Neuronal stem cell (in vitro differentiated cells): ENCODE measurements at regions not wholly inside any gene's neighbourhood (a gene's known extent, or its start where the extent isn't known, plus 50 kb on each side); places are given as distances from the start of the nearest gene placed in this dataset.

ENCODE experiments used
- DNase-seq: peaks from one replicate; pipeline ENCODE4 v3.0.0-alpha.2; 2013; ENCODE audit warnings: low spot score
- H2AFZ ChIP-seq: one replicate; pipeline ENCODE4 v1.6.1; 2013; ENCODE audit warnings: mild to moderate bottlenecking, low read length, inconsistent platforms
- H2AK5ac ChIP-seq: 2 replicates; pipeline ENCODE4 v1.6.1; 2013; ENCODE audit warnings: low read depth, mild to moderate bottlenecking, inconsistent platforms, low read length, moderate library complexity, mixed read lengths
- H2BK120ac ChIP-seq: 2 replicates; pipeline ENCODE4 v1.6.1; 2013; ENCODE audit warnings: low read depth, mild to moderate bottlenecking, inconsistent platforms, low read length, moderate library complexity, mixed read lengths
- H2BK12ac ChIP-seq: one replicate; pipeline ENCODE4 v1.6.1; 2013; ENCODE audit warnings: low read length, inconsistent platforms
- H2BK15ac ChIP-seq: 2 replicates; pipeline ENCODE4 v1.6.1; 2013; ENCODE audit warnings: mild to moderate bottlenecking, low read length, inconsistent platforms, mixed read lengths
- H2BK5ac ChIP-seq: one replicate; pipeline ENCODE4 v1.6.1; 2013; ENCODE audit warnings: inconsistent platforms, mild to moderate bottlenecking, low read length, moderate library complexity
- H3K14ac ChIP-seq: one replicate; pipeline ENCODE4 v1.6.1; 2013; ENCODE audit warnings: low read length, inconsistent platforms
- H3K18ac ChIP-seq: 2 replicates; pipeline ENCODE4 v1.6.1; 2013; ENCODE audit warnings: low read length, inconsistent platforms
- H3K23ac ChIP-seq: 2 replicates; pipeline ENCODE4 v1.6.1; 2013; ENCODE audit warnings: low read depth, mild to moderate bottlenecking, mixed read lengths, low read length, inconsistent platforms; ENCODE audit not compliant: poor library complexity
- H3K27ac ChIP-seq: replicated peaks from 3 replicates; pipeline ENCODE4 v1.5.1; 2013; ENCODE audit warnings: low read length, inconsistent platforms
- H3K27me3 ChIP-seq, 3 experiments: 2 replicates each; pipeline ENCODE4 v1.6.1; 2013; ENCODE audit warnings: low read length in 3 of 3, mild to moderate bottlenecking in 2 of 3, inconsistent platforms in 1 of 3, low read depth in 1 of 3, mixed read lengths in 1 of 3, moderate library complexity in 1 of 3; ENCODE audit not compliant: control insufficient read depth in 3 of 3, insufficient read depth in 3 of 3
- H3K36me3 ChIP-seq, 2 donors: replicated peaks in 1 of 2; 2 replicates each; pipeline ENCODE4 v1.6.1; 2013; ENCODE audit warnings: low read length in 2 of 2; ENCODE audit not compliant: control insufficient read depth in 2 of 2, insufficient read depth in 2 of 2
- H3K4ac ChIP-seq: 2 replicates; pipeline ENCODE4 v1.6.1; 2013; ENCODE audit warnings: inconsistent platforms, mild to moderate bottlenecking, low read length, moderate library complexity
- H3K4me1 ChIP-seq, 2 donors: 1 replicate in 1 of 2; 2 replicates in 1 of 2; pipeline ENCODE4 v1.6.1; 2013; ENCODE audit warnings: low read length in 2 of 2, low read depth in 1 of 2; ENCODE audit not compliant: control insufficient read depth in 2 of 2, insufficient read depth in 1 of 2
- H3K4me2 ChIP-seq: one replicate; pipeline ENCODE4 v1.6.1; 2013; ENCODE audit warnings: mild to moderate bottlenecking, low read length, inconsistent platforms; ENCODE audit not compliant: insufficient read depth, poor library complexity, severe bottlenecking
- H3K4me3 ChIP-seq, 2 donors: 2 replicates each; pipeline ENCODE4 v1.5.1; 2013; ENCODE audit warnings: low read length in 2 of 2, mild to moderate bottlenecking in 2 of 2, inconsistent platforms in 1 of 2, moderate library complexity in 1 of 2
- H3K79me1 ChIP-seq: one replicate; pipeline ENCODE4 v1.6.1; 2013; ENCODE audit warnings: low read depth, mild to moderate bottlenecking, inconsistent platforms, low read length, moderate library complexity
- H3K9ac ChIP-seq: one replicate; pipeline ENCODE4 v1.6.1; 2013; ENCODE audit warnings: mild to moderate bottlenecking, low read depth, low read length, inconsistent platforms; ENCODE audit not compliant: poor library complexity
- H3K9me3 ChIP-seq, 2 donors: replicated peaks in 1 of 2; 2 replicates each; pipeline versions ENCODE3 to v1.6.1; 2013; ENCODE audit warnings: low read length in 2 of 2, mild to moderate bottlenecking in 2 of 2, inconsistent platforms in 1 of 2, low read depth in 1 of 2, mixed read lengths in 1 of 2, moderate library complexity in 1 of 2; ENCODE audit not compliant: control insufficient read depth in 2 of 2, insufficient read depth in 1 of 2
- H4K8ac ChIP-seq: one replicate; pipeline ENCODE4 v1.6.1; 2013; ENCODE audit warnings: low read depth, mild to moderate bottlenecking, inconsistent platforms, low read length, moderate library complexity
- H4K91ac ChIP-seq: one replicate; pipeline ENCODE4 v1.6.1; 2013; ENCODE audit warnings: low read length, low read depth, mild to moderate bottlenecking, inconsistent platforms; ENCODE audit not compliant: poor library complexity
- WGBS, 2 donors: extraction: QIAGEN DNeasy Blood & Tissue Kit; methylation state at CpG; one replicate each; pipeline ENCODE4 v1.1.7; 2013; ENCODE audit warnings: missing lambda C conversion rate in 2 of 2, mixed read lengths in 1 of 2; ENCODE audit not compliant: insufficient read length in 2 of 2, insufficient replicate concordance in 1 of 2; ENCODE audit errors: extremely low coverage in 2 of 2; 5-methylcytosine and 5-hydroxymethylcytosine counted together

- H4K91ac ChIP-seq, result no peak overlapping the region
- peaks cover 0 to 11% of the 10 kb centered on the region in 2 donors for H3K4me1 ChIP-seq
- no peak overlapping the region for H3K4me2 ChIP-seq
- no peaks in the 10 kb centered on the region for H3K36me3 ChIP-seq
- H3K14ac ChIP-seq, result no peak overlapping the region
- no peak overlapping the region for H4K8ac ChIP-seq
- no peak overlapping the region for H2BK5ac ChIP-seq
- no peak overlapping the region for H2BK12ac ChIP-seq
- no peak overlapping the region for H2AFZ ChIP-seq
- WGBS, 2 donors, result no CpG with 5 or more reads among the region's 4 CpGs
- no peak overlapping the region for H3K4me3 ChIP-seq
- no peak overlapping the region for H3K4ac ChIP-seq
- peaks cover 0 to 5% of the 10 kb centered on the region in 2 donors for H3K9me3 ChIP-seq
- H3K9ac ChIP-seq, result no peak overlapping the region
- H3K79me1 ChIP-seq, result no peaks in the 10 kb centered on the region
- peak overlapping the region; percentile 60 for H3K18ac ChIP-seq
- peaks cover 0 to 7% (median 0%) of the 10 kb centered on the region in 3 experiments for H3K27me3 ChIP-seq
- peak overlapping the region; percentile 27 for H2AK5ac ChIP-seq
- no peak overlapping the region for H2BK120ac ChIP-seq
- no peak for DNase-seq
- H3K27ac ChIP-seq, result no peak overlapping the region
- H3K23ac ChIP-seq, result peak overlapping the region; percentile 69
- no peak overlapping the region for H2BK15ac ChIP-seq
Observed at GRCh38 chr17:79497777-79498348, 113.0 kb downstream of the RBFOX3 start.

GRCh38 chr17:79496422-79497005 lies 114.3 kb downstream of the RBFOX3 start:
- H2AK5ac ChIP-seq, result peak overlapping the region; percentile 4
- no peak overlapping the region for H3K4me2 ChIP-seq
- peaks cover 0 to 5% of the 10 kb centered on the region in 2 donors for H3K9me3 ChIP-seq
- H2BK15ac ChIP-seq, result no peak overlapping the region
- H2BK5ac ChIP-seq, result no peak overlapping the region
- no peak overlapping the region for H3K9ac ChIP-seq
- H2BK12ac ChIP-seq, result no peak overlapping the region
- no peaks in the 10 kb centered on the region for H3K36me3 ChIP-seq
- no CpG with 5 or more reads among the region's 13 CpGs for WGBS, 2 donors
- H3K14ac ChIP-seq, result no peak overlapping the region
- H3K27ac ChIP-seq, result no peak overlapping the region
- peaks cover 0 to 9% of the 10 kb centered on the region in 2 donors for H3K4me1 ChIP-seq
- no peak overlapping the region for H3K4ac ChIP-seq
- H2AFZ ChIP-seq, result no peak overlapping the region
- no peak overlapping the region for H4K91ac ChIP-seq
- H3K27me3 ChIP-seq, result peaks cover 0 to 3% (median 0%) of the 10 kb centered on the region in 3 experiments
- H3K18ac ChIP-seq, result no peak overlapping the region
- no peaks in the 10 kb centered on the region for H3K79me1 ChIP-seq
- no peak for DNase-seq
- no peak overlapping the region for H3K23ac ChIP-seq
- H4K8ac ChIP-seq, result no peak overlapping the region
- no peak overlapping the region for H2BK120ac ChIP-seq
- no peak overlapping the region for H3K4me3 ChIP-seq

- peaks cover 0 to 5% of the 10 kb centered on the region in 2 donors for H3K9me3 ChIP-seq
- no peak overlapping the region for H3K4ac ChIP-seq
- no peaks in the 10 kb centered on the region for H3K27me3 ChIP-seq
- no peak overlapping the region for H2BK15ac ChIP-seq
- no peak overlapping the region for H4K8ac ChIP-seq
- no peak overlapping the region for H3K27ac ChIP-seq
- peak overlapping the region; percentile 51 for H2BK120ac ChIP-seq
- H2BK5ac ChIP-seq, result no peak overlapping the region
- no peak overlapping the region for H3K9ac ChIP-seq
- DNase-seq, result no peak
- peak overlapping the region; percentile 46 for H3K23ac ChIP-seq
- peak overlapping the region; percentile 75 for H3K18ac ChIP-seq
- no CpG with 5 or more reads among the region's 11 CpGs for WGBS, 2 donors
- H3K36me3 ChIP-seq, result no peaks in the 10 kb centered on the region
- no peak overlapping the region for H3K4me3 ChIP-seq
- no peak overlapping the region for H3K4me2 ChIP-seq
- no peaks in the 10 kb centered on the region for H3K79me1 ChIP-seq
- no peak overlapping the region for H3K14ac ChIP-seq
- H3K4me1 ChIP-seq, result peaks cover 0 to 2% of the 10 kb centered on the region in 2 donors
- no peak overlapping the region for H4K91ac ChIP-seq
- H2AK5ac ChIP-seq, result peak overlapping the region; percentile 47
- H2AFZ ChIP-seq, result no peak overlapping the region
- H2BK12ac ChIP-seq, result no peak overlapping the region
Observed at GRCh38 chr17:79495665-79496064, 115.2 kb downstream of the RBFOX3 start.

GRCh38 chr17:79491006-79491405 lies 119.8 kb downstream of the RBFOX3 start:
- Histone ChIP-seq H3K4ac (no peak overlapping the region), H3K18ac (no peak overlapping the region), H2BK15ac (no peak overlapping the region), H4K91ac (no peak overlapping the region), H3K4me3 (no peak overlapping the region), H3K79me1 (no peaks in the 10 kb centered on the region), H3K9me3 (peaks cover 0 to 5% of the 10 kb centered on the region in 2 donors), H3K27me3 (peaks cover 0 to 9% (median 0%) of the 10 kb centered on the region in 3 experiments), H3K23ac (no peak overlapping the region), H3K27ac (no peak overlapping the region), H2AK5ac (no peak overlapping the region), H2BK120ac (no peak overlapping the region), H3K4me1 (peaks cover 0 to 11% of the 10 kb centered on the region in 2 donors), H3K36me3 (no peaks in the 10 kb centered on the region), H3K4me2 (no peak overlapping the region), H4K8ac (no peak overlapping the region), H2AFZ (no peak overlapping the region), H2BK12ac (no peak overlapping the region), H3K9ac (no peak overlapping the region), H2BK5ac (no peak overlapping the region), H3K14ac (no peak overlapping the region)
- no peak for DNase-seq
- no CpG with 5 or more reads among the region's 3 CpGs for WGBS, 2 donors
